HFFc6 (cell line): ENCODE measurements at regions not wholly inside any gene's neighbourhood (a gene's known extent, or its start where the extent isn't known, plus 50 kb on each side); places are given as distances from the start of the nearest gene placed in this dataset.

Experiments
- DNase-seq: peaks from one replicate; pipeline ENCODE4 v3.0.0-alpha.2; 2018
- H3K27ac Mint-ChIP-seq: 2 replicates; pipeline ENCODE4 v1.8.0; 2020; ENCODE audit warnings: mild to moderate bottlenecking, mixed read lengths
- H3K27me3 Mint-ChIP-seq: 2 replicates; pipeline ENCODE4 v1.8.0; 2021; ENCODE audit warnings: mild to moderate bottlenecking, moderate library complexity, mixed read lengths; ENCODE audit not compliant: insufficient read depth
- H3K36me3 Mint-ChIP-seq: 2 replicates; pipeline ENCODE4 v1.8.0; 2021; ENCODE audit warnings: low read depth, mixed read lengths
- H3K4me1 Mint-ChIP-seq: 2 replicates; pipeline ENCODE4 v1.8.0; 2020; ENCODE audit warnings: low read depth, mixed read lengths
- H3K4me3 Mint-ChIP-seq: 2 replicates; pipeline ENCODE4 v1.8.0; 2020; ENCODE audit warnings: mild to moderate bottlenecking, moderate library complexity, mixed read lengths
- H3K9me3 Mint-ChIP-seq: 2 replicates; pipeline ENCODE4 v1.8.0; 2020; ENCODE audit warnings: mild to moderate bottlenecking, mixed read lengths
- TF ChIP-seq, protein P1 (sequence below): fragments of 200-600 bp; sonication (generic); IDR thresholded peaks from 2 replicates; pipeline ENCODE4 v1.5.0; 2021; ENCODE audit warnings: antibody characterized with exemption, mild to moderate bottlenecking

DNA sequence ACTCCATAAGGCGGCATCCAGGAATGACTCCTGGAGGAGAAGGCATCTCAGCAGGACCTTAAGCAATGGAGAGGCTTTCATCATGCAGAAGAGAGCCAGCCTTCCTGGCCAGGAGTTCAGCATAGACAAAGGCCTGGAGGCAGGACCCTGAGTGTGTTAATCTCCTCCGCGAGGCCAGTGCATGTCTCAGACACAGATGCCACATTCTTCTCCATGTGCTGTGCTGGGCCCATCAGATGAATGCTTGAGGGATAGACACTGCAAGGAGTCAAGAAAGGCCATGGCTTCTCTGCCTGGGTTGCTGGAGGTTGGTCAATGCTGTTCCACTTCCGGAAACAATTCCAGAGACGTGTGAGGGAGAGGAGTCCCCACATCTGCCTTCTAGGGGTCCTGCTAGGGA, 147.5 kb downstream of the IRX5 start:
- DNase-seq = no peak
- no peak overlapping the region for H3K4me3 Mint-ChIP-seq
- H3K4me1 Mint-ChIP-seq = no peaks in the 10 kb centered on the region
- H3K36me3 Mint-ChIP-seq = no peaks in the 10 kb centered on the region
- peaks cover 18% of the 10 kb centered on the region for H3K9me3 Mint-ChIP-seq
- TF ChIP-seq, protein P1, sequence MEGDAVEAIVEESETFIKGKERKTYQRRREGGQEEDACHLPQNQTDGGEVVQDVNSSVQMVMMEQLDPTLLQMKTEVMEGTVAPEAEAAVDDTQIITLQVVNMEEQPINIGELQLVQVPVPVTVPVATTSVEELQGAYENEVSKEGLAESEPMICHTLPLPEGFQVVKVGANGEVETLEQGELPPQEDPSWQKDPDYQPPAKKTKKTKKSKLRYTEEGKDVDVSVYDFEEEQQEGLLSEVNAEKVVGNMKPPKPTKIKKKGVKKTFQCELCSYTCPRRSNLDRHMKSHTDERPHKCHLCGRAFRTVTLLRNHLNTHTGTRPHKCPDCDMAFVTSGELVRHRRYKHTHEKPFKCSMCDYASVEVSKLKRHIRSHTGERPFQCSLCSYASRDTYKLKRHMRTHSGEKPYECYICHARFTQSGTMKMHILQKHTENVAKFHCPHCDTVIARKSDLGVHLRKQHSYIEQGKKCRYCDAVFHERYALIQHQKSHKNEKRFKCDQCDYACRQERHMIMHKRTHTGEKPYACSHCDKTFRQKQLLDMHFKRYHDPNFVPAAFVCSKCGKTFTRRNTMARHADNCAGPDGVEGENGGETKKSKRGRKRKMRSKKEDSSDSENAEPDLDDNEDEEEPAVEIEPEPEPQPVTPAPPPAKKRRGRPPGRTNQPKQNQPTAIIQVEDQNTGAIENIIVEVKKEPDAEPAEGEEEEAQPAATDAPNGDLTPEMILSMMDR = no peak
- H3K27ac Mint-ChIP-seq = no peak overlapping the region
- H3K27me3 Mint-ChIP-seq = peaks cover 9% of the 10 kb centered on the region

DNA sequence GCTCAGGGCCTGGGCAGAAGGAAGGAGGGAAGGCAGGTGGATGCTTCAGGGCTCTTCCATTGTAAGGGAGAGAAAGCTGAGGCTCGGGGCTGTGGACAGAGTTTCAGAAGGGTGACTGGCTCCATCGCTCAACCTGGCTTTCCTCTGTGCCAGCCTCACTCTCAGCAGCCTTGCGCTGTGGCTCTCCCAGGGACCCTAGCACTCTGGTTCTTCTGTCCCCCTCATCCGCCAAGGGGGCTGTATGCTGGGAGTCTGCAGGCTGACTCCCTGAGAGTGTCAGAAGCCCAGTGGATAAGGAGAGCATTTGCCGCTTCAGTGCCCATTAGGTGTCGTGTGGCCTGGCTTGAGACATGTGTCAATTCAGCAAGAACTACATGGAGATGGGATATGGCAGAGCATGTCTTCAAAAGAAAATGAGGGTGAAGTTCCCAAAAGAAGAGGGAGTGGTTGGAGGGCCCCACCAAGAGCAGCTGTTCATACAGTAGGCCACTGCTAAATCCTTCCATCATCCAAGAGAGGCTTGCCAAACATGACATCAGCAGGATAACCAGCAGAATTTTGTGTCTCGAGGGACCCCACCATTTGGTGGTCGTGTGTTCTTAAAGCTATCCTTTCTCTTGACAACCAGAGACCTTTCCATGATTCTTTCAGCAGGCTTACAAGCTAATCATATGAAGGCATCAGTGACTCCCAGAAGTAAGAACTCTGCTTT, 148.2 kb downstream of the IRX5 start:
- TF ChIP-seq, protein P1 = no peak
- Mint-ChIP-seq H3K36me3 (no peaks in the 10 kb centered on the region), H3K4me1 (no peaks in the 10 kb centered on the region), H3K9me3 (peaks cover 18% of the 10 kb centered on the region), H3K4me3 (no peak overlapping the region), H3K27ac (no peak overlapping the region), H3K27me3 (peaks cover 12% of the 10 kb centered on the region)
- no peak for DNase-seq

GRCh38 chr16:55081622-55082590, 151.2 kb downstream of the IRX5 start:
- H3K27ac Mint-ChIP-seq = no peak overlapping the region
- H3K27me3 Mint-ChIP-seq = peaks cover 9% of the 10 kb centered on the region
- H3K4me1 Mint-ChIP-seq = no peaks in the 10 kb centered on the region
- H3K4me3 Mint-ChIP-seq = no peak overlapping the region
- TF ChIP-seq, protein P1 = no peak
- DNase-seq = no peak
- peaks cover 30% of the 10 kb centered on the region for H3K9me3 Mint-ChIP-seq
- peaks cover 4% of the 10 kb centered on the region; the same call in 1 of the 2 replicates for H3K36me3 Mint-ChIP-seq

DNA sequence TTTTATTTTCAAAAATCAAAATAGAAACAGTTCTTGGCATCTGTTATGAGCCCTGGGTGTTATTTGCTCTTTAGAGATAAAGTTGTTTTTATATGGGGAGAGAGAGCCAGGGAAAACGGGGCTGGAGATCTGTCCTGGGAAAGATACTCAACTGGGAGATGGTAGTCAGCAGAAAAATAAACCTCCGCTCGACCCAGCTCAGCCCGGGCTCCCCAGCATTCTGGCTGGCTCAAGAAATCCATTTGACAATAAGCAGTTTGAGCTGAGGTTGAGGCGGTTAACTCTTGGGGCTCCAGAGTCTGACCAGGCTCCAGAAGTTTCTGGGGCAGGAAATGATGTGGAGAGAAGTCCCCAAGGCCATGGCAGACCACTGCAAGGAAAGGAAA, 151.9 kb downstream of the IRX5 start:
- H3K4me1 Mint-ChIP-seq = no peaks in the 10 kb centered on the region
- DNase-seq = no peak
- no peak overlapping the region for H3K4me3 Mint-ChIP-seq
- H3K27me3 Mint-ChIP-seq = peaks cover 9% of the 10 kb centered on the region
- TF ChIP-seq, protein P1 = no peak
- H3K27ac Mint-ChIP-seq = no peak overlapping the region
- H3K9me3 Mint-ChIP-seq = peaks cover 25% of the 10 kb centered on the region
- H3K36me3 Mint-ChIP-seq = peaks cover 4% of the 10 kb centered on the region; the same call in 1 of the 2 replicates

DNA sequence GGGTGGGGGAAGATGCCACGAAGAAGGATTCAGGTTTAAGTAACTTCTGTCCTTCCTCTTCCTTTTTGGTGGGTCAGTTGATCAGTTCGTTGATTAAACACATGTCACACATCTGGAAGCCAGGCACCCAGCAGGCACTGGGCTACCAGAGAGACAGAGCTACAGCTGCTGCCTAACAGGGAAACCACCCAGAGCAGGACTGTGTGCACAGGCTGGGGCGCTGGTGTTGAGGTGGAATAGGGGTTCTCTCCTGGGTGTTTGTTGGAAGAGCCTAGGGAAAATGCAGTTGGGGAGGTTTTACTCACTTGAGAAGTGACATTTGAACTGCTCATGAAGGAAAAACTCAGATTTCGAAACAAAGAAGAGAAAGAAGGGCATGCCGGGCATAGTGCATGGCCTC, 152.4 kb downstream of the IRX5 start:
- Mint-ChIP-seq H3K4me3 (no peak overlapping the region), H3K36me3 (peaks cover 4% of the 10 kb centered on the region; the same call in 1 of the 2 replicates), H3K4me1 (no peaks in the 10 kb centered on the region), H3K27ac (no peak overlapping the region), H3K27me3 (peaks cover 9% of the 10 kb centered on the region), H3K9me3 (peaks cover 24% of the 10 kb centered on the region)
- DNase-seq = no peak
- TF ChIP-seq, protein P1 = no peak
